ENCODE measurements at regions not wholly inside any gene's neighbourhood (a gene's known extent, or its start where the extent isn't known, plus 50 kb on each side); places are given as distances from the start of the nearest gene placed in this dataset.

DNA sequence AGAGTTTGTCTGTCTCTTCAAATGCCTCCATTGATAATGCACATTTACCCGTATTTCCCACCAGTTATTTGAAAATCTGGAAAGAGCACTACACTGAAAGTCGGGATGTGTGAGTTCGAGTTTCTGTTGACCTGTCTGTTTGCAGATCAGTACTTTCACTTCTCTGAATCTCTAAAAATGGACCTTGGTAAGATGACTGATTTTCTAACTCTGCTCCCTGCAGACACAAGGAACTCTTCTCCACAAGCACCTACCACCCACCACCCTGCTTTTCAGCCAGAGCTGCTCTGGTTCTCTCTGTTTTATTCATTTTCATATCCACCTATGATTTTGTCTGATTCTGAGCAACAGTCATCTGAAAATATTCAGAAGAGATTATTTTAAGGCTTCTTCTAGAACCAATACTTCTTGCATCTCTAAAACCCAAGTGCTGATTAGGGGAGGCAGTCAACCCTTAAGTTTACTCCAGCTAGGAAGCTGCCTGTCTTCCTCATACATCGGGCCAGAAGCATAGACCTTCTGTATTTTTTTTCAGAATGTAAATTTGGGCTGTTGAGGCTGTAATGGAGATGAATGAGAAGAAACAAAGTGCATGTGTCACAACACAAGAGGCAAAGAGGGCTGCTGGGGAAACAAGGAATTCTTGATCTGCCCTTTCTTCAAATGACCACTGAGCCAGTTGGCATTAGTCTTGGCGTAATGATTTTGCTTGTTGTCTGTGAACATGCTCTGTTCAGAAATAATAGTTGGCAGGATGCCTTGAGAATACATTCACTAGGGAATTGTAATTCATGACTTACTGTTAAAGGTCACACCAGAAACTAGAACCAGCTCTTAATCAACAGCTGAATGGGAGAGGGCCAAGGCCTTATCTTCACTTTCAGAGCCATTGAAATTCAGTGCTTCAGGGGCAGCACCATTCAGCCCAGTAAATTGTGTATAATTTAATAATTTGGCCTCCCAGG, 85.4 kb upstream of the MYLIP start (continued):
- TF ChIP-seq ESRRA (IDR thresholded peaks at IDR 0.05; ENCODE audit: low read length) (no peak), FOXM1 (IDR thresholded peaks at IDR 0.05; ENCODE audit: low read depth, low read length) (0 out of 2 replicates have a peak, but pooled peaks have one; percentile 47), BHLHE40 (IDR thresholded peaks at IDR 0.05; ENCODE audit: borderline replicate concordance in 1 of 2, low read depth in 2 of 2, low read length in 1 of 2) (no peak), NFXL1 (IDR thresholded peaks at IDR 0.05; ENCODE audit: borderline replicate concordance) (no peak), CEBPB (IDR thresholded peaks at IDR 0.05; ENCODE audit: borderline replicate concordance in 1 of 2, low read depth in 2 of 2, low read length in 2 of 2) (no peak), SMC3 (IDR thresholded peaks at IDR 0.05; ENCODE audit: borderline replicate concordance, low read length) (no peak), STAT1 (conservative IDR thresholded peaks at IDR 0.05) (no peak), ZNF217 (IDR thresholded peaks at IDR 0.05) (peak; percentile 51; the same call in 1 of the 2 replicates), CREB1 (IDR thresholded peaks at IDR 0.05; ENCODE audit: low read depth) (no peak), BMI1 (IDR thresholded peaks at IDR 0.05; ENCODE audit: borderline replicate concordance) (0 out of 2 replicates have a peak, but pooled peaks have one; percentile 17), RAD51 (IDR thresholded peaks at IDR 0.05) (0 out of 2 replicates have a peak, but pooled peaks have one; percentile 12), KLF5 (IDR thresholded peaks at IDR 0.05; ENCODE audit: partially characterized antibody) (no peak), POLR2A (IDR thresholded peaks at IDR 0.05; ENCODE audit: low read depth, low read length) (no peak), GATAD2B (conservative IDR thresholded peaks at IDR 0.05; ENCODE audit: low read depth) (peak; percentile 17; the same call in 1 of the 2 replicates), RB1 (IDR thresholded peaks at IDR 0.05; ENCODE audit: borderline replicate concordance) (no peak), BCL11A (IDR thresholded peaks at IDR 0.05; ENCODE audit: low read depth, low read length) (peak; percentile 43; the same call in 1 of the 2 replicates), SUZ12 (IDR thresholded peaks at IDR 0.05; ENCODE audit: unreplicated experiment) (no peak), IKZF1 (conservative IDR thresholded peaks at IDR 0.05) (peak; percentile 86)
- TF ChIP-seq, protein P1, sequence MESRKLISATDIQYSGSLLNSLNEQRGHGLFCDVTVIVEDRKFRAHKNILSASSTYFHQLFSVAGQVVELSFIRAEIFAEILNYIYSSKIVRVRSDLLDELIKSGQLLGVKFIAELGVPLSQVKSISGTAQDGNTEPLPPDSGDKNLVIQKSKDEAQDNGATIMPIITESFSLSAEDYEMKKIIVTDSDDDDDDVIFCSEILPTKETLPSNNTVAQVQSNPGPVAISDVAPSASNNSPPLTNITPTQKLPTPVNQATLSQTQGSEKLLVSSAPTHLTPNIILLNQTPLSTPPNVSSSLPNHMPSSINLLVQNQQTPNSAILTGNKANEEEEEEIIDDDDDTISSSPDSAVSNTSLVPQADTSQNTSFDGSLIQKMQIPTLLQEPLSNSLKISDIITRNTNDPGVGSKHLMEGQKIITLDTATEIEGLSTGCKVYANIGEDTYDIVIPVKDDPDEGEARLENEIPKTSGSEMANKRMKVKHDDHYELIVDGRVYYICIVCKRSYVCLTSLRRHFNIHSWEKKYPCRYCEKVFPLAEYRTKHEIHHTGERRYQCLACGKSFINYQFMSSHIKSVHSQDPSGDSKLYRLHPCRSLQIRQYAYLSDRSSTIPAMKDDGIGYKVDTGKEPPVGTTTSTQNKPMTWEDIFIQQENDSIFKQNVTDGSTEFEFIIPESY (IDR thresholded peaks at IDR 0.05) = no peak
- TF ChIP-seq, protein P2, sequence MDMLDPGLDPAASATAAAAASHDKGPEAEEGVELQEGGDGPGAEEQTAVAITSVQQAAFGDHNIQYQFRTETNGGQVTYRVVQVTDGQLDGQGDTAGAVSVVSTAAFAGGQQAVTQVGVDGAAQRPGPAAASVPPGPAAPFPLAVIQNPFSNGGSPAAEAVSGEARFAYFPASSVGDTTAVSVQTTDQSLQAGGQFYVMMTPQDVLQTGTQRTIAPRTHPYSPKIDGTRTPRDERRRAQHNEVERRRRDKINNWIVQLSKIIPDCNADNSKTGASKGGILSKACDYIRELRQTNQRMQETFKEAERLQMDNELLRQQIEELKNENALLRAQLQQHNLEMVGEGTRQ (IDR thresholded peaks at IDR 0.05; ENCODE audit: borderline replicate concordance, low read depth, low read length) = no peak
- TF ChIP-seq, protein P3, sequence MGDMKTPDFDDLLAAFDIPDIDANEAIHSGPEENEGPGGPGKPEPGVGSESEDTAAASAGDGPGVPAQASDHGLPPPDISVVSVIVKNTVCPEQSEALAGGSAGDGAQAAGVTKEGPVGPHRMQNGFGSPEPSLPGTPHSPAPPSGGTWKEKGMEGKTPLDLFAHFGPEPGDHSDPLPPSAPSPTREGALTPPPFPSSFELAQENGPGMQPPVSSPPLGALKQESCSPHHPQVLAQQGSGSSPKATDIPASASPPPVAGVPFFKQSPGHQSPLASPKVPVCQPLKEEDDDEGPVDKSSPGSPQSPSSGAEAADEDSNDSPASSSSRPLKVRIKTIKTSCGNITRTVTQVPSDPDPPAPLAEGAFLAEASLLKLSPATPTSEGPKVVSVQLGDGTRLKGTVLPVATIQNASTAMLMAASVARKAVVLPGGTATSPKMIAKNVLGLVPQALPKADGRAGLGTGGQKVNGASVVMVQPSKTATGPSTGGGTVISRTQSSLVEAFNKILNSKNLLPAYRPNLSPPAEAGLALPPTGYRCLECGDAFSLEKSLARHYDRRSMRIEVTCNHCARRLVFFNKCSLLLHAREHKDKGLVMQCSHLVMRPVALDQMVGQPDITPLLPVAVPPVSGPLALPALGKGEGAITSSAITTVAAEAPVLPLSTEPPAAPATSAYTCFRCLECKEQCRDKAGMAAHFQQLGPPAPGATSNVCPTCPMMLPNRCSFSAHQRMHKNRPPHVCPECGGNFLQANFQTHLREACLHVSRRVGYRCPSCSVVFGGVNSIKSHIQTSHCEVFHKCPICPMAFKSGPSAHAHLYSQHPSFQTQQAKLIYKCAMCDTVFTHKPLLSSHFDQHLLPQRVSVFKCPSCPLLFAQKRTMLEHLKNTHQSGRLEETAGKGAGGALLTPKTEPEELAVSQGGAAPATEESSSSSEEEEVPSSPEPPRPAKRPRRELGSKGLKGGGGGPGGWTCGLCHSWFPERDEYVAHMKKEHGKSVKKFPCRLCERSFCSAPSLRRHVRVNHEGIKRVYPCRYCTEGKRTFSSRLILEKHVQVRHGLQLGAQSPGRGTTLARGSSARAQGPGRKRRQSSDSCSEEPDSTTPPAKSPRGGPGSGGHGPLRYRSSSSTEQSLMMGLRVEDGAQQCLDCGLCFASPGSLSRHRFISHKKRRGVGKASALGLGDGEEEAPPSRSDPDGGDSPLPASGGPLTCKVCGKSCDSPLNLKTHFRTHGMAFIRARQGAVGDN (IDR thresholded peaks at IDR 0.05) = peak; percentile 57
- TF ChIP-seq, protein P4, sequence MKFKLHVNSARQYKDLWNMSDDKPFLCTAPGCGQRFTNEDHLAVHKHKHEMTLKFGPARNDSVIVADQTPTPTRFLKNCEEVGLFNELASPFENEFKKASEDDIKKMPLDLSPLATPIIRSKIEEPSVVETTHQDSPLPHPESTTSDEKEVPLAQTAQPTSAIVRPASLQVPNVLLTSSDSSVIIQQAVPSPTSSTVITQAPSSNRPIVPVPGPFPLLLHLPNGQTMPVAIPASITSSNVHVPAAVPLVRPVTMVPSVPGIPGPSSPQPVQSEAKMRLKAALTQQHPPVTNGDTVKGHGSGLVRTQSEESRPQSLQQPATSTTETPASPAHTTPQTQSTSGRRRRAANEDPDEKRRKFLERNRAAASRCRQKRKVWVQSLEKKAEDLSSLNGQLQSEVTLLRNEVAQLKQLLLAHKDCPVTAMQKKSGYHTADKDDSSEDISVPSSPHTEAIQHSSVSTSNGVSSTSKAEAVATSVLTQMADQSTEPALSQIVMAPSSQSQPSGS (IDR thresholded peaks at IDR 0.05; ENCODE audit: low read length) = peak; percentile 49

Data from GM12878 (cell line).